Activated T-helper 2 cell treated with anti-CD3 and anti-CD28 coated beads, Interferon-gamma antibody, Interleukin-2, Interleukin-4, amounts not matched to agents 10 μg/mL and 5 μg/mL and 100 μg/mL, durations not matched to agents 14 hours and 24 hours and 36 hours (primary cell): ENCODE measurements at regions not wholly inside any gene's neighbourhood (a gene's known extent, or its start where the extent isn't known, plus 50 kb on each side); places are given as distances from the start of the nearest gene placed in this dataset.
"Not testable (repeated sequence)": the region's sequence is repeated elsewhere in the genome, so short reads cannot be mapped to it uniquely, and the experiment has no call there.

Experiments used
- DNase-seq: peaks from one replicate; pipeline ENCODE4 v3.0.0; 2021; ENCODE audit warnings: low spot score
- H3K27ac Mint-ChIP-seq: one replicate; pipeline ENCODE4 v1.8.0; 2021; ENCODE audit warnings: mixed read lengths
- H3K27me3 Mint-ChIP-seq: one replicate; pipeline ENCODE4 v1.8.0; 2021; ENCODE audit warnings: low read depth, mixed read lengths
- H3K36me3 Mint-ChIP-seq: one replicate; pipeline ENCODE4 v1.8.0; 2021; ENCODE audit warnings: low read depth, mixed read lengths
- H3K4me1 Mint-ChIP-seq: one replicate; pipeline ENCODE4 v1.8.0; 2021; ENCODE audit warnings: low read depth, mixed read lengths
- H3K4me3 Mint-ChIP-seq: one replicate; pipeline ENCODE4 v1.8.0; 2021; ENCODE audit warnings: low read depth, mild to moderate bottlenecking, moderate library complexity, mixed read lengths
- H3K9me3 Mint-ChIP-seq: one replicate; pipeline ENCODE4 v1.8.0; 2021; ENCODE audit warnings: mixed read lengths
- intact Hi-C: fragments of 100-400 bp; cut with micrococcal nuclease; formaldehyde crosslinking; loops from one replicate; pipeline ENCODE4 v1.15.1; 2023

- no peaks in the 10 kb centered on the region for H3K9me3 Mint-ChIP-seq
- H3K36me3 Mint-ChIP-seq = no peaks in the 10 kb centered on the region
Measured at GRCh38 chr2:216985658-216986141, 125.8 kb upstream of the TNP1 start.

GRCh38 chr2:216984937-216985336 lies 125.1 kb upstream of the TNP1 start:
- DNase-seq = no peak
- Mint-ChIP-seq H3K4me1 (no peaks in the 10 kb centered on the region), H3K4me3 (no peak overlapping the region), H3K27me3 (peaks cover 8% of the 10 kb centered on the region), H3K36me3 (no peaks in the 10 kb centered on the region), H3K9me3 (no peaks in the 10 kb centered on the region), H3K27ac (no peak overlapping the region)
- intact Hi-C loops = no loop called here

More at GRCh38 chr2:216985658-216986141, 125.8 kb upstream of the TNP1 start:
- intact Hi-C loops = no loop called here
- H3K4me1 Mint-ChIP-seq = no peaks in the 10 kb centered on the region
- H3K4me3 Mint-ChIP-seq = no peak overlapping the region
- no peak for DNase-seq
- no peak overlapping the region for H3K27ac Mint-ChIP-seq
- H3K27me3 Mint-ChIP-seq = peaks cover 6% of the 10 kb centered on the region

GRCh38 chr2:216981951-216982350 lies 122.1 kb upstream of the TNP1 start:
- H3K4me3 Mint-ChIP-seq, intact Hi-C loops, H3K9me3 Mint-ChIP-seq, H3K36me3 Mint-ChIP-seq, H3K4me1 Mint-ChIP-seq, H3K27ac Mint-ChIP-seq, DNase-seq: not testable (repeated sequence)
- H3K27me3 Mint-ChIP-seq = peaks cover 13% of the 10 kb centered on the region

- H3K4me3 Mint-ChIP-seq, H3K36me3 Mint-ChIP-seq, H3K4me1 Mint-ChIP-seq, H3K27ac Mint-ChIP-seq, intact Hi-C loops, H3K9me3 Mint-ChIP-seq, DNase-seq: not testable (repeated sequence)
- H3K27me3 Mint-ChIP-seq = peaks cover 13% of the 10 kb centered on the region
Measured at GRCh38 chr2:216980510-216980909, 120.6 kb upstream of the TNP1 start.

GRCh38 chr2:216974321-216975302 lies 114.7 kb upstream of the TNP1 start:
- Mint-ChIP-seq H3K4me1 (no peaks in the 10 kb centered on the region), H3K4me3 (no peak overlapping the region), H3K36me3 (no peaks in the 10 kb centered on the region), H3K9me3 (no peaks in the 10 kb centered on the region), H3K27me3 (peaks cover 2% of the 10 kb centered on the region), H3K27ac (no peak overlapping the region)
- intact Hi-C loops = no loop called here
- no peak for DNase-seq

GRCh38 chr2:216971593-216971992 lies 111.7 kb upstream of the TNP1 start:
- peaks cover 7% of the 10 kb centered on the region for H3K27me3 Mint-ChIP-seq
- H3K27ac Mint-ChIP-seq = no peak overlapping the region
- no peaks in the 10 kb centered on the region for H3K36me3 Mint-ChIP-seq
- no peak overlapping the region for H3K4me3 Mint-ChIP-seq
- H3K9me3 Mint-ChIP-seq = no peaks in the 10 kb centered on the region
- intact Hi-C loops = no loop called here
- DNase-seq = no peak
- no peaks in the 10 kb centered on the region for H3K4me1 Mint-ChIP-seq

- H3K36me3 Mint-ChIP-seq = no peaks in the 10 kb centered on the region
- no peak for DNase-seq
- H3K9me3 Mint-ChIP-seq = no peaks in the 10 kb centered on the region
- no peaks in the 10 kb centered on the region for H3K4me1 Mint-ChIP-seq
- no peak overlapping the region for H3K4me3 Mint-ChIP-seq
- intact Hi-C loops = no loop called here
- H3K27me3 Mint-ChIP-seq = peaks cover 7% of the 10 kb centered on the region
- no peak overlapping the region for H3K27ac Mint-ChIP-seq
Measured at GRCh38 chr2:216970359-216970915, 110.6 kb upstream of the TNP1 start.

GRCh38 chr2:216967889-216968288 lies 108.0 kb upstream of the TNP1 start:
- no peak for DNase-seq
- Mint-ChIP-seq H3K27ac (no peak overlapping the region), H3K27me3 (peaks cover 14% of the 10 kb centered on the region), H3K4me1 (no peaks in the 10 kb centered on the region), H3K4me3 (no peak overlapping the region), H3K9me3 (no peaks in the 10 kb centered on the region), H3K36me3 (no peaks in the 10 kb centered on the region)
- intact Hi-C loops = no loop called here

- no peak overlapping the region for H3K27ac Mint-ChIP-seq
- intact Hi-C loops = no loop called here
- no peaks in the 10 kb centered on the region for H3K36me3 Mint-ChIP-seq
- no peak for DNase-seq
- no peaks in the 10 kb centered on the region for H3K4me1 Mint-ChIP-seq
- no peak overlapping the region for H3K4me3 Mint-ChIP-seq
- no peaks in the 10 kb centered on the region for H3K9me3 Mint-ChIP-seq
- H3K27me3 Mint-ChIP-seq = peaks cover 7% of the 10 kb centered on the region
Measured at GRCh38 chr2:216960671-216961268, 100.9 kb upstream of the TNP1 start.

GRCh38 chr2:216959433-216959832 lies 99.6 kb upstream of the TNP1 start:
- no peak for DNase-seq
- Mint-ChIP-seq H3K27me3 (peaks cover 8% of the 10 kb centered on the region), H3K9me3 (no peaks in the 10 kb centered on the region), H3K27ac (no peak overlapping the region), H3K4me3 (no peak overlapping the region), H3K4me1 (no peaks in the 10 kb centered on the region), H3K36me3 (no peaks in the 10 kb centered on the region)
- intact Hi-C loops = no loop called here

- no peaks in the 10 kb centered on the region for H3K9me3 Mint-ChIP-seq
- H3K4me1 Mint-ChIP-seq = no peaks in the 10 kb centered on the region
- H3K27me3 Mint-ChIP-seq = peaks cover 12% of the 10 kb centered on the region
- intact Hi-C loops = no loop called here
- no peak overlapping the region for H3K4me3 Mint-ChIP-seq
- no peak overlapping the region for H3K27ac Mint-ChIP-seq
- no peak for DNase-seq
- H3K36me3 Mint-ChIP-seq = no peaks in the 10 kb centered on the region
Measured at GRCh38 chr2:216956820-216957493, 97.1 kb upstream of the TNP1 start.

GRCh38 chr2:216951171-216951570 lies 91.3 kb upstream of the TNP1 start:
- Mint-ChIP-seq H3K27me3 (peaks cover 12% of the 10 kb centered on the region), H3K36me3 (no peaks in the 10 kb centered on the region), H3K9me3 (no peaks in the 10 kb centered on the region), H3K4me3 (no peak overlapping the region), H3K27ac (no peak overlapping the region), H3K4me1 (no peaks in the 10 kb centered on the region)
- DNase-seq = no peak
- intact Hi-C loops = no loop called here
